ENCODE measurements at regions not wholly inside any gene's neighbourhood (a gene's known extent, or its start where the extent isn't known, plus 50 kb on each side); places are given as distances from the start of the nearest gene placed in this dataset.

DNA sequence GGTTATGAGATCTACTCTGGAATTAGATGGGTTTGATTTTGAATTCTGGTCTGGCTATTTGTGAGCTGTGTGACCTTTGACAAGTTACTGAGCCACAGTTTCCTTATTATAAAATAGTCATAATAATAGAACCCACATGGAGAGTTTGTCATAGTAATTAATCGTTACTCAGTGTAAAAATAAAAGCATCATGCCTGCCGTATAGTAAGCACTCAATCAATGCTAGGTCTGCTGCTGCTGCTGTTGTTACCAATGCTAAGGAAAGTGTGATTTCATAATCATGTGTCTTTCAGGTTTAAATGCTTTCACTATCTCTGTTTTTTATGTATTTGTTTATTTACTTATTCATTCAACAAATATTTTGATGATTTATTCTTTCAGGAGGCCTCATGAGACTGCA is 539.9 kb upstream of the SEL1L start:
- no peak overlapping the region for H3K4me3 ChIP-seq
- no peak for TF ChIP-seq POLR2A (IDR thresholded peaks at IDR 0.05)
- TF ChIP-seq, protein P1, sequence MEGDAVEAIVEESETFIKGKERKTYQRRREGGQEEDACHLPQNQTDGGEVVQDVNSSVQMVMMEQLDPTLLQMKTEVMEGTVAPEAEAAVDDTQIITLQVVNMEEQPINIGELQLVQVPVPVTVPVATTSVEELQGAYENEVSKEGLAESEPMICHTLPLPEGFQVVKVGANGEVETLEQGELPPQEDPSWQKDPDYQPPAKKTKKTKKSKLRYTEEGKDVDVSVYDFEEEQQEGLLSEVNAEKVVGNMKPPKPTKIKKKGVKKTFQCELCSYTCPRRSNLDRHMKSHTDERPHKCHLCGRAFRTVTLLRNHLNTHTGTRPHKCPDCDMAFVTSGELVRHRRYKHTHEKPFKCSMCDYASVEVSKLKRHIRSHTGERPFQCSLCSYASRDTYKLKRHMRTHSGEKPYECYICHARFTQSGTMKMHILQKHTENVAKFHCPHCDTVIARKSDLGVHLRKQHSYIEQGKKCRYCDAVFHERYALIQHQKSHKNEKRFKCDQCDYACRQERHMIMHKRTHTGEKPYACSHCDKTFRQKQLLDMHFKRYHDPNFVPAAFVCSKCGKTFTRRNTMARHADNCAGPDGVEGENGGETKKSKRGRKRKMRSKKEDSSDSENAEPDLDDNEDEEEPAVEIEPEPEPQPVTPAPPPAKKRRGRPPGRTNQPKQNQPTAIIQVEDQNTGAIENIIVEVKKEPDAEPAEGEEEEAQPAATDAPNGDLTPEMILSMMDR (IDR thresholded peaks at IDR 0.05), result no peak
- ATAC-seq (no peak), DNase-seq (no peak)
- intact Hi-C loops (cut with DNase I), result no loop called here
- H3K36me3 ChIP-seq, result no peaks in the 10 kb centered on the region
- peaks cover 0 to 7% (median 0%) of the 10 kb centered on the region in 12 donors for H3K9me3 ChIP-seq
- WGBS, 4 donors, result 74 to 80% (median 78%) methylated on average over 2 of the region's 2 CpGs
- H3K27ac ChIP-seq, result no peak overlapping the region
- H3K27me3 ChIP-seq, result no peaks in the 10 kb centered on the region
- H3K4me1 ChIP-seq, result no peaks in the 10 kb centered on the region

DNA sequence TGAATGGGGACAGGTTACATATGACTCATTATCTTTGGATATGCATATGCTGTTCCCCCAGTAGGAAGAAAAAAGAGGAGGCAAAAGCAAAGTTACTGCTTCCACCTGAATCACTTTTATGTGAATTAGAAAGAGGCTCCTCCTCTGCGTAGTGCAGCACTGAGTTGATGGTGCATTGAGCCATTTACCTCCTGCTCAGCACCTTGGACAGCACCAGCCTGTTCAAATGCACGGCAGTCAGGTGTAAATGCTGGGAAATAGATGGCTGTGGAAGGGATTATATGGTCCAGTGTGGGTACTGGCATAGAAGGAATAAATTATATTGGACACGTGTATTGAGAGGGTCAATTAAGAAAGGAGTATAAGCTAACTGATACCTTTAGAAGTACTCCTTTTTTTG is 541.9 kb upstream of the SEL1L start:
- Histone ChIP-seq H3K36me3 (no peaks in the 10 kb centered on the region), H3K9me3 (peaks cover 0 to 7% (median 0%) of the 10 kb centered on the region in 12 donors), H3K4me1 (no peaks in the 10 kb centered on the region), H3K27ac (no peak overlapping the region), H3K4me3 (no peak overlapping the region), H3K27me3 (no peaks in the 10 kb centered on the region)
- ATAC-seq (no peak), DNase-seq (peak in 3 of 5 donors; percentile 20 to 24 (median 23))
- TF ChIP-seq, protein P1 (IDR thresholded peaks at IDR 0.05), result no peak
- TF ChIP-seq POLR2A (IDR thresholded peaks at IDR 0.05), result no peak
- WGBS, 4 donors, result 4 to 12% (median 11%) methylated on average over 3 of the region's 3 CpGs
- intact Hi-C loops (cut with DNase I), result no loop called here

DNA sequence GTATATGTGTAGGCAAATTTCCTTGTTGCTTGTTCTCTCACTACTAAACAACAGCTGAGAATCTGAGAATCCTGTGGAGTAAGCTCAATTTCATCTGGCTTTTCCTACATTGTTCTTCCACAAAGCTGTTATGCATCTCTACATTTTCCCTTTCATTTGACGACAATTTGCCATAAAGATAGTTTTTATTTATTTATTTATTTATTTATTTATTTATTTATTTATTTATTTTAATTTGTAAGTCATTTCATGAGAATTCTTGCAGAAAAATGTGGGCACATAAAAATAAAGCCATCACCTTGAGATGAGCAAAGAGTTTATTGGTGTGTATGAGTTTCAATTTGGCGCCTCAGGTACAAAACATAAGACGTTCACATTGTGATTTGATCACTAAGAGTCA is 545.9 kb upstream of the SEL1L start:
- TF ChIP-seq, protein P1 (IDR thresholded peaks at IDR 0.05), result no peak
- no peak for TF ChIP-seq POLR2A (IDR thresholded peaks at IDR 0.05)
- Histone ChIP-seq H3K36me3 (no peaks in the 10 kb centered on the region), H3K4me1 (no peaks in the 10 kb centered on the region), H3K27ac (no peak overlapping the region), H3K9me3 (peaks cover 0 to 7% (median 0%) of the 10 kb centered on the region in 12 donors), H3K27me3 (no peaks in the 10 kb centered on the region), H3K4me3 (no peak overlapping the region)
- ATAC-seq, result no peak
- intact Hi-C loops (cut with DNase I), result no loop called here
- no peak for DNase-seq
- 85 to 89% (median 87%) methylated on average over 3 of the region's 3 CpGs for WGBS, 4 donors

DNA sequence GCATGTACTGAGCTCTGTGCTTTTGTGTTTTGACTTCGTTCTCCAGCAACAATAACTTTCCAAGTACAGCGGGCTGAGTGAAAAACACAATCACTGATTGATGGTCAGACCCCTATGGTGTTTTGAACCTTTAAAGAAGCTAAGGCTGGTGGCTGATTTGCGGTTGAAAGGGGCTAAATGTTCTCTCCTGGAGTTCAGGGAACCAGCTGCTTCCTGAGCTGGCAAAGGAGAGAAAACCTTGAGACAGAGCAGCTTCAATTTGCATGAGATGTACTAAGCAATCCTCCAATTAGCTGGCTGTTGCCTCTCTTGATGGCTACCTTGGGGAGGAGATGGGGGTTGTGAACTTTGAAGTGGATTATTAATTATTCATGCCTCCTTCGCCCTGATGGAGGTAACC is 546.7 kb upstream of the SEL1L start:
- Histone ChIP-seq H3K36me3 (no peaks in the 10 kb centered on the region), H3K9me3 (peaks cover 0 to 7% (median 0%) of the 10 kb centered on the region in 12 donors), H3K27ac (no peak overlapping the region), H3K4me3 (no peak overlapping the region), H3K27me3 (no peaks in the 10 kb centered on the region), H3K4me1 (no peaks in the 10 kb centered on the region)
- TF ChIP-seq, protein P1 (IDR thresholded peaks at IDR 0.05), result no peak
- no peak for TF ChIP-seq POLR2A (IDR thresholded peaks at IDR 0.05)
- 7 to 11% (median 8%) methylated on average over 4 of the region's 4 CpGs for WGBS, 4 donors
- no peak for ATAC-seq
- intact Hi-C loops (cut with DNase I), result no loop called here
- DNase-seq, result no peak
